ENCODE measurements at regions not wholly inside any gene's neighbourhood (a gene's known extent, or its start where the extent isn't known, plus 50 kb on each side); places are given as distances from the start of the nearest gene placed in this dataset.
A peak's percentile ranks its signal among the peaks of the same experiment; 100 is the strongest.

DNA sequence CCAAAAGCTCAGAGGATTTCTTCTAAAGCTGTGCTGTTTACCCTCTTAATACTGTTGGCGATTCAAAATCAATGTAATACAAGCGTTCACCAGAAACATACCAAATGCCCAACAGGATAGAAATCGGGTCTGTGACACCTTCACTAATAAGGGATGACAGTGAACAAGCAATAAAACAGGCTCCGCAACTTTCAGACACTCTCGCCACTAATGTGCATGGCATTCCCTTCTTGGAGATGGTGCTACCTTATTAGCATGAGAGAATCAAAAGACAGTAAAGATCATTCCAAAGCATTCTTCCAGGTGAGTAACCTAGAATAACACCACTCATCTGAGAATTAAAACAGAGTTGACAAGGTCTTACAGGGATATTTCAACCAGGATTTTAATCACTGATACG lies 367.1 kb downstream of the TTLL7 start:
- no peak overlapping the region for H3K27ac Mint-ChIP-seq

GRCh38 chr1:83627045-83627444 lies 371.9 kb downstream of the TTLL7 start:
- no peak for ATAC-seq
- Mint-ChIP-seq H3K27me3 (ENCODE audit: low read depth) (no peaks in the 10 kb centered on the region), H3K36me3 (ENCODE audit: low read depth) (no peaks in the 10 kb centered on the region), H3K9me3 (ENCODE audit: insufficient read depth) (no peaks in the 10 kb centered on the region), H3K27ac (no peak overlapping the region), H3K4me1 (ENCODE audit: low read depth) (no peaks in the 10 kb centered on the region), H3K4me3 (no peak overlapping the region)
- CTCF ChIA-PET, result interaction anchor here (1.2 kb wide), 1 partner anchor 63 kb away, joined by 3 read pairs; no protein-coding TSS in a partner anchor
- no peak for DNase-seq
- POLR2A ChIA-PET, result interaction anchor here (0.6 kb wide), 2 partner anchors 70 to 140 kb away, joined by 3 to 6 read pairs; no protein-coding TSS in a partner anchor

More for the DNA sequence above, 367.1 kb downstream of the TTLL7 start:
- ChIA-PET POLR2A (no interaction called here), CTCF (no interaction called here)
- H3K27me3 Mint-ChIP-seq (ENCODE audit: low read depth), result no peaks in the 10 kb centered on the region
- DNase-seq (no peak), ATAC-seq (no peak)
- no peak overlapping the region for H3K4me3 Mint-ChIP-seq
- no peaks in the 10 kb centered on the region for H3K36me3 Mint-ChIP-seq (ENCODE audit: low read depth)
- no peaks in the 10 kb centered on the region for H3K9me3 Mint-ChIP-seq (ENCODE audit: insufficient read depth)
- no peaks in the 10 kb centered on the region for H3K4me1 Mint-ChIP-seq (ENCODE audit: low read depth)

- H3K4me1 Mint-ChIP-seq (ENCODE audit: low read depth), result no peaks in the 10 kb centered on the region
- H3K4me3 Mint-ChIP-seq, result no peak overlapping the region
- no peaks in the 10 kb centered on the region for H3K36me3 Mint-ChIP-seq (ENCODE audit: low read depth)
- ChIA-PET CTCF (interaction anchor here (1.2 kb wide), 1 partner anchor 63 kb away, joined by 3 read pairs; no protein-coding TSS in a partner anchor), POLR2A (interaction anchor here (0.6 kb wide), 2 partner anchors 70 to 141 kb away, joined by 3 to 6 read pairs; no protein-coding TSS in a partner anchor)
- peak overlapping the region; percentile 1 for H3K27ac Mint-ChIP-seq
- no peaks in the 10 kb centered on the region for H3K27me3 Mint-ChIP-seq (ENCODE audit: low read depth)
- DNase-seq, result no peak
- no peaks in the 10 kb centered on the region for H3K9me3 Mint-ChIP-seq (ENCODE audit: insufficient read depth)
- no peak for ATAC-seq
Measured at GRCh38 chr1:83626603-83627002, 372.3 kb downstream of the TTLL7 start.

GRCh38 chr1:83625646-83626045 lies 373.3 kb downstream of the TTLL7 start:
- no peak overlapping the region for H3K4me3 Mint-ChIP-seq
- H3K27me3 Mint-ChIP-seq (ENCODE audit: low read depth), result no peaks in the 10 kb centered on the region
- no peak overlapping the region for H3K27ac Mint-ChIP-seq
- CTCF ChIA-PET, result no interaction called here
- POLR2A ChIA-PET, result no interaction called here
- no peaks in the 10 kb centered on the region for H3K9me3 Mint-ChIP-seq (ENCODE audit: insufficient read depth)
- DNase-seq (no peak), ATAC-seq (no peak)
- H3K36me3 Mint-ChIP-seq (ENCODE audit: low read depth), result no peaks in the 10 kb centered on the region
- no peaks in the 10 kb centered on the region for H3K4me1 Mint-ChIP-seq (ENCODE audit: low read depth)

GRCh38 chr1:83620016-83620415 lies 378.9 kb downstream of the TTLL7 start:
- no peaks in the 10 kb centered on the region for H3K36me3 Mint-ChIP-seq (ENCODE audit: low read depth)
- no peak for ATAC-seq
- no peaks in the 10 kb centered on the region for H3K27me3 Mint-ChIP-seq (ENCODE audit: low read depth)
- DNase-seq, result no peak
- no peak overlapping the region for H3K27ac Mint-ChIP-seq
- no peaks in the 10 kb centered on the region for H3K4me1 Mint-ChIP-seq (ENCODE audit: low read depth)
- peaks cover 5% of the 10 kb centered on the region for H3K9me3 Mint-ChIP-seq (ENCODE audit: insufficient read depth)
- CTCF ChIA-PET, result no interaction called here
- POLR2A ChIA-PET, result no interaction called here
- no peak overlapping the region for H3K4me3 Mint-ChIP-seq

DNA sequence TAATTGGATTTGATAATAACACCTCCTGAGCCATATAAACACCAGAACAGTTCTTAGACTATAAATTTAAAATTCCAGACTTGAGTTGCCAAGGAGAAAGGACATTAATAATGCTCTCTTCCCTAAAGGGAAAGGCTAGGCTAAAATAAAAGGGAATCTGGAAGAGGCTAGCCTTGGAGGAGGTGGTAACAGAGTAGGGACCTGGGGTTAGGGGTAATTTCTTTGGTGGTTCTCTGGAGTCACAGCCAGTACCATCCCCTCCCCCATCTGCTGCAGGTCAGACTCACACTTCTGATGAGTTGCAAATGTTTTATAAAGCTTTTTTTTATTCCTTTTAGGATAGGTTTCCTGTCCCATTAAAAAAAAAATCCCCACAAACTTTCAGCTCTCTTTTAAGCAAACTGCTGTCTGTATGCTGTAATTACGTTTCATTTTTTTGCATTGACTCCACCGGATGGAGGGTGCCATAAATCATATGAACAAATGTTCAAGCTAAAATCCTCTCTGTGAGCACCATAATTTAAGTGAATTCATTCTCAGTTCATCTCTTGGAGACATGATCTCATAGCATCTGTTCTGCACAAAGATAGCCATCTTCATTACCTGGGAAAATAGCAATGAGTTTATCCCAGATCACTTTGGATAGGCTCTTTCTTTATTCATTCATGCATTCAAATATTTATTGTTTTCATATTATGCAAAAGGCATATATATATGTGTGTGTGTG lies 379.6 kb downstream of the TTLL7 start:
- DNase-seq, result no peak
- no peak overlapping the region for H3K27ac Mint-ChIP-seq
- ChIA-PET CTCF (no interaction called here), POLR2A (no interaction called here)
- no peak for ATAC-seq
- H3K4me3 Mint-ChIP-seq, result no peak overlapping the region
- H3K4me1 Mint-ChIP-seq (ENCODE audit: low read depth), result no peaks in the 10 kb centered on the region
- no peaks in the 10 kb centered on the region for H3K27me3 Mint-ChIP-seq (ENCODE audit: low read depth)
- H3K9me3 Mint-ChIP-seq (ENCODE audit: insufficient read depth), result peaks cover 5% of the 10 kb centered on the region
- H3K36me3 Mint-ChIP-seq (ENCODE audit: low read depth), result no peaks in the 10 kb centered on the region

GRCh38 chr1:83617883-83618282 lies 381.0 kb downstream of the TTLL7 start:
- Mint-ChIP-seq H3K4me1 (ENCODE audit: low read depth) (no peaks in the 10 kb centered on the region), H3K27me3 (ENCODE audit: low read depth) (no peaks in the 10 kb centered on the region), H3K27ac (no peak overlapping the region), H3K4me3 (no peak overlapping the region), H3K36me3 (ENCODE audit: low read depth) (no peaks in the 10 kb centered on the region), H3K9me3 (ENCODE audit: insufficient read depth) (peaks cover 5% of the 10 kb centered on the region)
- no peak for DNase-seq
- CTCF ChIA-PET, result no interaction called here
- ATAC-seq, result no peak
- POLR2A ChIA-PET, result interaction anchor here (0.6 kb wide), 1 partner anchor 786 kb away, joined by 5 read pairs; no protein-coding TSS in a partner anchor

DNA sequence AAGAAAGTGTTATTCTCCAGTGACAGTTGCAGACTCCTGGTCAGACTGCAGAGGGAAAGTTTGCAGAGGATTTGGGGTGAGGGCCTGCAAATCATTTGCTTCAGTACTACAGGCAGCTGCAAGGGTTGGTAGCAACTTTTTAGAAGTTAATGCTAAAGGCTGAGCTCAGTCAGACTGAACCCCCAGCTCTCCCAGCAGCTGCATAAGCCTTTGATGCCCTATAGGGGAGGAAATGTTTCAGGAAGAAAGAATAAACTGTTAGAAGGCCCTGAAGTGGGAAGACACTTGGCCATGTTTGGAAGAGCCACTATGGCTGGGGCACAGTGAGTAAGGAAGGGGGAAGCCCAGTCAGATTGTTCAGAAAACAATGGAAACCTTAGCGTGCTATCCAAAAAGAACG lies 383.6 kb downstream of the TTLL7 start:
- CTCF ChIA-PET, result no interaction called here
- Mint-ChIP-seq H3K9me3 (ENCODE audit: insufficient read depth) (peaks cover 5% of the 10 kb centered on the region), H3K36me3 (ENCODE audit: low read depth) (no peaks in the 10 kb centered on the region), H3K4me1 (ENCODE audit: low read depth) (no peaks in the 10 kb centered on the region), H3K27me3 (ENCODE audit: low read depth) (no peaks in the 10 kb centered on the region), H3K4me3 (no peak overlapping the region), H3K27ac (no peak overlapping the region)
- ATAC-seq (no peak), DNase-seq (no peak)
- POLR2A ChIA-PET, result no interaction called here

GRCh38 chr1:83606416-83606955 lies 392.4 kb downstream of the TTLL7 start:
- Mint-ChIP-seq H3K4me1 (ENCODE audit: low read depth) (no peaks in the 10 kb centered on the region), H3K36me3 (ENCODE audit: low read depth) (no peaks in the 10 kb centered on the region), H3K27me3 (ENCODE audit: low read depth) (no peaks in the 10 kb centered on the region), H3K9me3 (ENCODE audit: insufficient read depth) (no peaks in the 10 kb centered on the region), H3K27ac (no peak overlapping the region), H3K4me3 (no peak overlapping the region)
- ChIA-PET POLR2A (no interaction called here), CTCF (no interaction called here)
- DNase-seq (no peak), ATAC-seq (no peak)

DNA sequence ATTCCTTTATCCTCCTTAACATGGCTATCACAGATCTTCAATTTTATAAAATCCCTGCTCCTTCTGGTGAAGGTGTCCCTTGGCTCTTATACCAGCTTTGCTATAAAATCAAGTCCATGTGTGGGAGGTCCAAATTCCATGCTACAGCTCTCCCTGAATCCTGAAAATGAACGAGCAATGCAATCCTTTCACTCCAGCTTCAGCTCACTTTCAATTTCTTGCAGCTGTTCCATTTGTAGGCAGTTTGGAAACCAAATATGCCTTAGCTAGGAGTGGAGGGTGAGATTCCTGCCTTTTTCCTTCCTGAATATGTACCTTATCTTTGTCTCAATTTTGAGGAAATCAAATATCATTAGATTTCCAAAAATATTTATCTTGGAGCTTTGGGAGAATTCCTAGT lies 402.6 kb downstream of the TTLL7 start:
- Mint-ChIP-seq H3K27me3 (ENCODE audit: low read depth) (no peaks in the 10 kb centered on the region), H3K4me1 (ENCODE audit: low read depth) (peaks cover 3% of the 10 kb centered on the region), H3K27ac (no peak overlapping the region), H3K9me3 (ENCODE audit: insufficient read depth) (peaks cover 10% of the 10 kb centered on the region), H3K36me3 (ENCODE audit: low read depth) (no peaks in the 10 kb centered on the region), H3K4me3 (no peak overlapping the region)
- no peak for ATAC-seq
- no peak for DNase-seq
- ChIA-PET CTCF (no interaction called here), POLR2A (no interaction called here)

GRCh38 chr1:83593073-83593472 lies 405.9 kb downstream of the TTLL7 start:
- Mint-ChIP-seq H3K27ac (no peak overlapping the region), H3K36me3 (ENCODE audit: low read depth) (no peaks in the 10 kb centered on the region), H3K9me3 (ENCODE audit: insufficient read depth) (peaks cover 10% of the 10 kb centered on the region), H3K4me3 (no peak overlapping the region), H3K27me3 (ENCODE audit: low read depth) (no peaks in the 10 kb centered on the region), H3K4me1 (ENCODE audit: low read depth) (peaks cover 3% of the 10 kb centered on the region)
- POLR2A ChIA-PET, result no interaction called here
- DNase-seq (no peak), ATAC-seq (no peak)
- CTCF ChIA-PET, result no interaction called here

- POLR2A ChIA-PET, result no interaction called here
Measured at GRCh38 chr1:83588140-83588539, 410.8 kb downstream of the TTLL7 start.

More at GRCh38 chr1:83588140-83588539, 410.8 kb downstream of the TTLL7 start:
- Mint-ChIP-seq H3K9me3 (ENCODE audit: insufficient read depth) (peaks cover 6% of the 10 kb centered on the region), H3K27ac (no peak overlapping the region), H3K4me3 (no peak overlapping the region), H3K4me1 (ENCODE audit: low read depth) (peaks cover 3% of the 10 kb centered on the region), H3K36me3 (ENCODE audit: low read depth) (no peaks in the 10 kb centered on the region), H3K27me3 (ENCODE audit: low read depth) (no peaks in the 10 kb centered on the region)
- DNase-seq, result no peak
- CTCF ChIA-PET, result no interaction called here
- ATAC-seq, result no peak

Measured in activated CD8-positive, alpha-beta T cell treated with anti-CD3 and anti-CD28 coated beads, Interleukin-2, amount 10 ng/mL, durations not matched to agents 7 days and 5 days (primary cell).